ENCODE measurements at regions not wholly inside any gene's neighbourhood (a gene's known extent, or its start where the extent isn't known, plus 50 kb on each side); places are given as distances from the start of the nearest gene placed in this dataset.
"Not testable (repeated sequence)": the region's sequence is repeated elsewhere in the genome, so short reads cannot be mapped to it uniquely, and the experiment has no call there.

- no peak for DNase-seq
Observed at GRCh38 chr4:19119904-19120560, 1098.5 kb upstream of the LCORL start.

GRCh38 chr4:19117022-19117421 lies 1095.5 kb upstream of the LCORL start:
- no peak for DNase-seq

- no peak for DNase-seq
Observed at GRCh38 chr4:19104176-19104575, 1082.6 kb upstream of the LCORL start.

GRCh38 chr4:19095491-19096046 lies 1074.0 kb upstream of the LCORL start:
- DNase-seq, result no peak

GRCh38 chr4:19093951-19094350 lies 1072.4 kb upstream of the LCORL start:
- no peak for DNase-seq

GRCh38 chr4:19092797-19093196 lies 1071.2 kb upstream of the LCORL start:
- no peak for DNase-seq

GRCh38 chr4:19074036-19074435 lies 1052.5 kb upstream of the LCORL start:
- DNase-seq, result no peak

GRCh38 chr4:19063662-19064061 lies 1042.1 kb upstream of the LCORL start:
- DNase-seq, result no peak

- DNase-seq, result no peak
Observed at GRCh38 chr4:19054916-19055315, 1033.4 kb upstream of the LCORL start.

GRCh38 chr4:19051831-19052230 lies 1030.3 kb upstream of the LCORL start:
- no peak for DNase-seq

- no peak for DNase-seq
Observed at GRCh38 chr4:19047279-19047880, 1025.8 kb upstream of the LCORL start.

- no peak for DNase-seq
Observed at GRCh38 chr4:19039816-19040215, 1018.3 kb upstream of the LCORL start.

GRCh38 chr4:19038231-19038630 lies 1016.7 kb upstream of the LCORL start:
- no peak for DNase-seq

- DNase-seq, result no peak
Observed at GRCh38 chr4:19033816-19034733, 1012.5 kb upstream of the LCORL start.

- DNase-seq, result no peak
Observed at GRCh38 chr4:19030536-19030935, 1009.0 kb upstream of the LCORL start.

- no peak for DNase-seq
Observed at GRCh38 chr4:19030048-19030447, 1008.5 kb upstream of the LCORL start.

- DNase-seq, result no peak
Observed at GRCh38 chr4:19026281-19026680, 1004.7 kb upstream of the LCORL start.

- DNase-seq, result no peak
Observed at GRCh38 chr4:19025031-19025430, 1003.5 kb upstream of the LCORL start.

- DNase-seq, result no peak
Observed at GRCh38 chr4:19024047-19024446, 1002.5 kb upstream of the LCORL start.

GRCh38 chr4:19021617-19022016 lies 1000.1 kb upstream of the LCORL start:
- no peak for DNase-seq

- DNase-seq, result not testable (repeated sequence)
Observed at GRCh38 chr4:19016550-19016949, 995.0 kb upstream of the LCORL start.

GRCh38 chr4:19014594-19014993 lies 993.0 kb upstream of the LCORL start:
- DNase-seq, result no peak

GRCh38 chr4:19010761-19011160 lies 989.2 kb upstream of the LCORL start:
- DNase-seq, result no peak

GRCh38 chr4:19009881-19010280 lies 988.3 kb upstream of the LCORL start:
- no peak for DNase-seq

All from stimulated activated CD4-positive, alpha-beta T cell treated with anti-CD3 and anti-CD28 coated beads, Interleukin-1b, Interleukin-23, amount 100 ng/mL, for 48 hours (primary cell).